ENCODE measurements at regions not wholly inside any gene's neighbourhood (a gene's known extent, or its start where the extent isn't known, plus 50 kb on each side); places are given as distances from the start of the nearest gene placed in this dataset.

DNA sequence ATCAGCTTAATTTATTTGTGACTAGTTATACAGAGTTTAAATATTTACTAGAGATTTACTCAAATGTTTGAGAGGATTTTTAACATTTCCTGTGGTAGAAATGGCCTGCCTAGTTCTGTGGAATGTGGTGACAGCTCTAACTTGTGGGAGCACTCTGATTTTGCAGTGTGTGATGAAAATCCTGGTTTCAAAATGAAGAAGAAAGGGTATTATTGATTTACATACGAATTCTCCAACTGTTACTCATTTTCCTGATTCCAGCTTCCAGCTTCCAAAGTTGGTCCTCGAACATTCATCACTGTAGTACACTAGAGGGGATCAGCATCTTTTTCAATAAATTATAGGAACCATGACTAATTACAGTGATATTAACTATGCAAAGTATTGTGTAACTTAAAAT is 462.7 kb upstream of the PKN2 start:
- DNase-seq, result no peak
- CTCF ChIA-PET (ENCODE audit: partially characterized antibody), result no interaction called here
- Histone ChIP-seq H3K4me1 (ENCODE audit: insufficient read depth, low read length) (no peaks in the 10 kb centered on the region), H3K27me3 (ENCODE audit: insufficient read depth, low read length) (no peaks in the 10 kb centered on the region), H3K36me3 (ENCODE audit: insufficient read depth, low read length) (no peaks in the 10 kb centered on the region), H3K4me3 (ENCODE audit: low read length in 2 of 2) (no peak overlapping the region), H3K9me3 (ENCODE audit: control insufficient read depth in 1 of 2, low read length in 2 of 2) (no peaks in the 10 kb centered on the region), H3K27ac (ENCODE audit: low read depth, low read length) (no peak overlapping the region)
- Mint-ChIP-seq H3K4me1 (no peaks in the 10 kb centered on the region), H3K27me3 (peaks cover 0 to 4% of the 10 kb centered on the region in 2 donors), H3K27ac (no peak overlapping the region), H3K36me3 (no peaks in the 10 kb centered on the region), H3K9me3 (peaks cover 0 to 2% (median 0%) of the 10 kb centered on the region in 8 donors), H3K4me3 (no peak overlapping the region)
- POLR2A ChIA-PET (ENCODE audit: partially characterized antibody), result no interaction called here
- intact Hi-C loops (cut with micrococcal nuclease), result no loop called here

DNA sequence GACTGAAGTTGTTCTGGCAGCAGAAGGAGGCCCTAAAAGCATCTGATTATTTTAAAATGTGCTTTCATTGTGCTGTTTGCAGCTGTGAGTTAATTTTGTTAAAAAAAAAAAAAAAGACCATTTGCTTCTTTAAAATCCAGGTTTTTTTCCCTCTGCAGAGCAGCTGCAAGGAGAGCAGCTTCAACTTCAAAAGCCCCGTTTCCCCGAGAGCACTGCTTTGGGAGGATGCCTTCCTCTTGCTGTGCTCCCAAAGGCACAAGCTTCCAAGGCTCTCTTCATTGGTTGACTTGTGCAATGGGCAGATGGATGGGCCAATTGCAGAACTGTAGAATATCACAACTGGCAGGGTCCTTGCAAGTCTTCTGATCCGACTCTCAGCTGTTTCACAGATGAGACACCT is 459.2 kb upstream of the PKN2 start:
- Mint-ChIP-seq H3K27ac (no peak overlapping the region), H3K36me3 (no peaks in the 10 kb centered on the region), H3K4me3 (no peak overlapping the region), H3K27me3 (no peaks in the 10 kb centered on the region), H3K9me3 (no peaks in the 10 kb centered on the region), H3K4me1 (no peaks in the 10 kb centered on the region)
- intact Hi-C loops (cut with micrococcal nuclease), result no loop called here
- DNase-seq, result no peak
- H3K27ac ChIP-seq (ENCODE audit: low read depth, low read length), result no peak overlapping the region
- ChIA-PET CTCF (ENCODE audit: partially characterized antibody) (no interaction called here), POLR2A (ENCODE audit: partially characterized antibody) (interaction anchor here (0.6 kb wide), 1 partner anchor 56 kb away, joined by 3 read pairs; no protein-coding TSS in a partner anchor)
- H3K9me3 ChIP-seq (ENCODE audit: control insufficient read depth in 1 of 2, low read length in 2 of 2), result no peaks in the 10 kb centered on the region
- no peaks in the 10 kb centered on the region for H3K27me3 ChIP-seq (ENCODE audit: insufficient read depth, low read length)
- no peak overlapping the region for H3K4me3 ChIP-seq (ENCODE audit: low read length in 2 of 2)
- no peaks in the 10 kb centered on the region for H3K4me1 ChIP-seq (ENCODE audit: insufficient read depth, low read length)
- H3K36me3 ChIP-seq (ENCODE audit: insufficient read depth, low read length), result no peaks in the 10 kb centered on the region

DNA sequence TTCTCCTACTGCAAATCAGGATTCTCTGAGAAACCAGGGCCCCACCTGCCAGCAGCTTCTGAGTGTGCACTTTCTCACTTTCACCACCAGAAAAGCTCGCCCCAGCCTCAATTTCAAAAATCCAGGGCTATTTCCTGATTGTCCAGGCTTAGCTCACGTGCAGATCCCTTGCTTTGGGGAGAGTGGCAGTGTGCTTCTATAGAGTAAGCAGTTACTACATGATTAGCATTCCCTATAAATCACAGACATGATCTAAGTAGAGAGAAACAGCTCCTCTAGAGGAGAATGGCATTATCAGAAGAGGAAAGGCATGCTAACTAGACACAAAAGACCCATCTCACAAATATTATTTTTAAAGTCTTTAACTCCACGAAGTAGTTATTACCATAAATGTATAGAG is 456.0 kb upstream of the PKN2 start:
- H3K27ac Mint-ChIP-seq, result no peak overlapping the region
- H3K9me3 ChIP-seq (ENCODE audit: control insufficient read depth in 1 of 2, low read length in 2 of 2), result no peaks in the 10 kb centered on the region
- H3K4me3 ChIP-seq (ENCODE audit: low read length in 2 of 2), result no peak overlapping the region
- intact Hi-C loops (cut with micrococcal nuclease), result no loop called here
- no peak overlapping the region for H3K4me3 Mint-ChIP-seq
- no peaks in the 10 kb centered on the region for H3K27me3 Mint-ChIP-seq
- no peaks in the 10 kb centered on the region for H3K36me3 Mint-ChIP-seq
- no peaks in the 10 kb centered on the region for H3K36me3 ChIP-seq (ENCODE audit: insufficient read depth, low read length)
- ChIA-PET CTCF (ENCODE audit: partially characterized antibody) (no interaction called here), POLR2A (ENCODE audit: partially characterized antibody) (no interaction called here)
- no peaks in the 10 kb centered on the region for H3K4me1 ChIP-seq (ENCODE audit: insufficient read depth, low read length)
- DNase-seq, result no peak
- H3K27ac ChIP-seq (ENCODE audit: low read depth, low read length), result no peak overlapping the region
- H3K9me3 Mint-ChIP-seq, result no peaks in the 10 kb centered on the region
- H3K4me1 Mint-ChIP-seq, result no peaks in the 10 kb centered on the region
- H3K27me3 ChIP-seq (ENCODE audit: insufficient read depth, low read length), result no peaks in the 10 kb centered on the region

DNA sequence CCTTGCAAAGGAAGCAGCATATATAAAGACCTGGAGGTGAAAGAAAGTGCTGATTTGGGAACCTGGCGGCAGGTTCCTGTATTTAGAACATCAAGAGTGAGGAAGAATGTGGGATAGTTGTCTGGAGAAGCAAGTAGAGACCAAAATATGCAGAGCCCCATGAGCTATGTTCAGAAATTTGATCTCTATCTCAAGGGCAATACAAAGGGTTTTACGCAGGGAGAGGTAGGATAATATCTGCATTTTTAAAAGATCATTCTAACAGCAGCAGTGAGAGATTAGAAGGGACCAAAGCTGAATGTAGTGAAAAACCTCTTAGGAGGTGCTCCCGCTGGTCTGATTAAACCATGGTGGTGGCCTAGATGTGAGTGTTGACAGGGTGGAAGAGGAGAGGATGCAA is 453.9 kb upstream of the PKN2 start:
- Histone ChIP-seq H3K27ac (ENCODE audit: low read depth, low read length) (no peak overlapping the region), H3K36me3 (ENCODE audit: insufficient read depth, low read length) (no peaks in the 10 kb centered on the region), H3K4me3 (ENCODE audit: low read length in 2 of 2) (no peak overlapping the region), H3K27me3 (ENCODE audit: insufficient read depth, low read length) (no peaks in the 10 kb centered on the region), H3K4me1 (ENCODE audit: insufficient read depth, low read length) (no peaks in the 10 kb centered on the region), H3K9me3 (ENCODE audit: control insufficient read depth in 1 of 2, low read length in 2 of 2) (no peaks in the 10 kb centered on the region)
- no peaks in the 10 kb centered on the region for H3K9me3 Mint-ChIP-seq
- no peak for DNase-seq
- no peak overlapping the region for H3K27ac Mint-ChIP-seq
- H3K36me3 Mint-ChIP-seq, result no peaks in the 10 kb centered on the region
- H3K27me3 Mint-ChIP-seq, result no peaks in the 10 kb centered on the region
- intact Hi-C loops (cut with micrococcal nuclease), result no loop called here
- H3K4me1 Mint-ChIP-seq, result no peaks in the 10 kb centered on the region
- POLR2A ChIA-PET (ENCODE audit: partially characterized antibody), result no interaction called here
- CTCF ChIA-PET (ENCODE audit: partially characterized antibody), result no interaction called here
- no peak overlapping the region for H3K4me3 Mint-ChIP-seq

DNA sequence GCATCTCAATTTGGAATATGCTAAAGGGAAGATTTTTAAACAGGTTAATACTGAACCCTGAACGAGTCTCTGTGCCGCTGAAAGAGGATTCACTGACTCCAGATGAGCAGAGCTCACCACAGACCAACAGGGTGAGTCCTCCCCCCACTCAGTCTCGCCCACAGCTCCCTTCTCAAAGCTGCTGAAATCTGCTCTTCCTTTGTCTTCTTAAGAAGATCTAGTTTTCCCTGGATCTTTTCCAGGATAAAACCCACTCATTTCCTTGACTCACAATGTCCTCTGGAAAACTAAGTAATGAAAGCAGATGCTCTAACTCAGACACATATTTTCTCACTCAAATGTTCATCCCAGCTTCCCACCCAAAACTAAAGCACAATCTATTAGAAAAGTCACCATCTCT is 447.0 kb upstream of the PKN2 start:
- no peaks in the 10 kb centered on the region for H3K36me3 ChIP-seq (ENCODE audit: insufficient read depth, low read length)
- ChIA-PET CTCF (ENCODE audit: partially characterized antibody) (no interaction called here), POLR2A (ENCODE audit: partially characterized antibody) (no interaction called here)
- no peaks in the 10 kb centered on the region for H3K27me3 ChIP-seq (ENCODE audit: insufficient read depth, low read length)
- no peak overlapping the region for H3K27ac ChIP-seq (ENCODE audit: low read depth, low read length)
- H3K27me3 Mint-ChIP-seq, result no peaks in the 10 kb centered on the region
- no peak overlapping the region for H3K4me3 Mint-ChIP-seq
- H3K9me3 Mint-ChIP-seq, result peaks cover 3 to 22% (median 8%) of the 10 kb centered on the region in 8 donors
- no peaks in the 10 kb centered on the region for H3K9me3 ChIP-seq (ENCODE audit: control insufficient read depth in 1 of 2, low read length in 2 of 2)
- no peak for DNase-seq
- no peak overlapping the region for H3K27ac Mint-ChIP-seq
- H3K4me1 ChIP-seq (ENCODE audit: insufficient read depth, low read length), result no peaks in the 10 kb centered on the region
- H3K4me1 Mint-ChIP-seq, result no peaks in the 10 kb centered on the region
- no peaks in the 10 kb centered on the region for H3K36me3 Mint-ChIP-seq
- intact Hi-C loops (cut with micrococcal nuclease), result no loop called here
- no peak overlapping the region for H3K4me3 ChIP-seq (ENCODE audit: low read length in 2 of 2)

DNA sequence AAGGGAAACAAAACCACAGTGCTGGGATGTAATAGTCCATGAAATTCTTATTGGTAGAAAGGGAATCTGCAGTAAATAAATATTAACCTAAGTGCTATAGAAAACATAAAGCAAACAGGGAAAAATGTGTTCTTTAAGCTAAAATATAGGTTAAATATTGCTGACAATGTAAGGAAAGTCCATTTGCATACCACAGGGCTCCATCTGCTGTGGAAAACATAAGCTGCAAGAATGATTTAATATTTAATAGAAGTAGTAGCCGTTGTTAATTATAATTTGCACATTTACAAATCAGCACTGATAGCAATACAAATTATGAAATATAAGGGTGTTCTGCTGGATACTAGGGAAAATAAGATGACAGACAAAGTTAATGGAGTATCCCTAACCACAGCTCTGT is 444.9 kb upstream of the PKN2 start:
- Mint-ChIP-seq H3K27ac (no peak overlapping the region), H3K4me3 (no peak overlapping the region), H3K9me3 (peaks cover 3 to 39% (median 21%) of the 10 kb centered on the region in 8 donors), H3K36me3 (no peaks in the 10 kb centered on the region), H3K4me1 (no peaks in the 10 kb centered on the region), H3K27me3 (no peaks in the 10 kb centered on the region)
- intact Hi-C loops (cut with micrococcal nuclease), result no loop called here
- no peaks in the 10 kb centered on the region for H3K36me3 ChIP-seq (ENCODE audit: insufficient read depth, low read length)
- no peak for DNase-seq
- H3K4me3 ChIP-seq (ENCODE audit: low read length in 2 of 2), result no peak overlapping the region
- no peak overlapping the region for H3K27ac ChIP-seq (ENCODE audit: low read depth, low read length)
- H3K27me3 ChIP-seq (ENCODE audit: insufficient read depth, low read length), result no peaks in the 10 kb centered on the region
- no peaks in the 10 kb centered on the region for H3K4me1 ChIP-seq (ENCODE audit: insufficient read depth, low read length)
- H3K9me3 ChIP-seq (ENCODE audit: control insufficient read depth in 1 of 2, low read length in 2 of 2), result no peaks in the 10 kb centered on the region
- CTCF ChIA-PET (ENCODE audit: partially characterized antibody), result no interaction called here
- POLR2A ChIA-PET (ENCODE audit: partially characterized antibody), result no interaction called here

DNA sequence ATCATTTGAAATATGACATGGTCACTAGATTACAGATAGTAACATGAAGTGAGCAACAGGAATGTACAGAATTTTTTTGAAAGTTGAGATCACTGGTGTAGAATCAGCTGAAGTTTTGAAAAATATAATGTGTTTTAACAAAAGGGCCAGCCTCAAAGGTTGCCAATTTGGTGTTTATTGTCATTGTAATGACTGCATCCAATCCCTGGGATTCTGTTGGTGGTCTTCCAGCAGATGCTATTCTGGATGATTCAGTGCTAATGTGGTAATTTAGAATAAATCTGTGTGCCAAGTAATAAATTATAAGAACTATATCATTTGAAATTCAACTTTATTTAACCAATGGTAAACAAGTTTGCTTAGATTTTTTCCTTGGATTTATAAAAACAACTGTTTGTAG is 436.4 kb upstream of the PKN2 start:
- Histone ChIP-seq H3K27me3 (ENCODE audit: insufficient read depth, low read length) (no peaks in the 10 kb centered on the region), H3K4me1 (ENCODE audit: insufficient read depth, low read length) (no peaks in the 10 kb centered on the region), H3K9me3 (ENCODE audit: control insufficient read depth in 1 of 2, low read length in 2 of 2) (no peaks in the 10 kb centered on the region), H3K4me3 (ENCODE audit: low read length in 2 of 2) (no peak overlapping the region), H3K36me3 (ENCODE audit: insufficient read depth, low read length) (no peaks in the 10 kb centered on the region), H3K27ac (ENCODE audit: low read depth, low read length) (no peak overlapping the region)
- Mint-ChIP-seq H3K27ac (no peak overlapping the region), H3K9me3 (peaks cover 0 to 17% (median 10%) of the 10 kb centered on the region in 8 donors), H3K4me1 (no peaks in the 10 kb centered on the region), H3K4me3 (no peak overlapping the region), H3K36me3 (no peaks in the 10 kb centered on the region), H3K27me3 (no peaks in the 10 kb centered on the region)
- DNase-seq, result no peak
- ChIA-PET CTCF (ENCODE audit: partially characterized antibody) (no interaction called here), POLR2A (ENCODE audit: partially characterized antibody) (no interaction called here)
- intact Hi-C loops (cut with micrococcal nuclease), result no loop called here

DNA sequence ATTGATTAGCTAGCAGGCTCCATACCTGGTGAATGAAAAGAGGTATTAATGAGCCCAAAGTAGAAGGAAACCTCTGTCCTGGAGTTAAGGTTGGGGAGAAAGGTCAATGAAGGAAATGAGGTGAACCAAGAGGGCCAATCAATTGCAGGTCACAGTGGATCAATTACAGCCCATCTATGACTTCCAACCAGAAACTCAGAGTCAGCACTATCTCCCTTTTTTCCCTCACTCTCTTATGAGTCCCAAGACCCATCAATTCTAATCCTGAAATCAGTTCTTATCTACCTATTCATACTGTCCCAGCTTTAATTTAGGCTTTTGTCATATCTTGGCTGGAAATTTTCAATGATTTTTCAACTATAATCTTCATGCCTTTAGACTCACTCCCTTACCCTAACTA is 433.2 kb upstream of the PKN2 start:
- Mint-ChIP-seq H3K4me3 (no peak overlapping the region), H3K36me3 (no peaks in the 10 kb centered on the region), H3K9me3 (peaks cover 0 to 3% (median 0%) of the 10 kb centered on the region in 8 donors), H3K27ac (no peak overlapping the region), H3K27me3 (no peaks in the 10 kb centered on the region), H3K4me1 (no peaks in the 10 kb centered on the region)
- POLR2A ChIA-PET (ENCODE audit: partially characterized antibody), result no interaction called here
- CTCF ChIA-PET (ENCODE audit: partially characterized antibody), result no interaction called here
- Histone ChIP-seq H3K27ac (ENCODE audit: low read depth, low read length) (no peak overlapping the region), H3K9me3 (ENCODE audit: control insufficient read depth in 1 of 2, low read length in 2 of 2) (no peaks in the 10 kb centered on the region), H3K4me1 (ENCODE audit: insufficient read depth, low read length) (no peaks in the 10 kb centered on the region), H3K36me3 (ENCODE audit: insufficient read depth, low read length) (no peaks in the 10 kb centered on the region), H3K27me3 (ENCODE audit: insufficient read depth, low read length) (no peaks in the 10 kb centered on the region), H3K4me3 (ENCODE audit: low read length in 2 of 2) (no peak overlapping the region)
- no peak for DNase-seq
- intact Hi-C loops (cut with micrococcal nuclease), result no loop called here

Data from CD4-positive, alpha-beta memory T cell (primary cell).